OCI-LY3 (cell line): ENCODE measurements at regions not wholly inside any gene's neighbourhood (a gene's known extent, or its start where the extent isn't known, plus 50 kb on each side); places are given as distances from the start of the nearest gene placed in this dataset.

Experiments used
- EZH2phosphoT487 ChIP-seq: fragments of 200-600 bp; shearing (Covaris generic); IDR thresholded peaks from 2 replicates; pipeline ENCODE4 v1.6.1; 2018; ENCODE audit warnings: antibody characterized with exemption, mixed run types, low read depth
- TF ChIP-seq, protein P1 (sequence below): fragments of 200-600, 300-600 bp; sonication (generic); IDR thresholded peaks from 2 replicates; pipeline ENCODE4 v1.5.1; 2014; ENCODE audit warnings: antibody characterized with exemption, low read length, low read depth

DNA sequence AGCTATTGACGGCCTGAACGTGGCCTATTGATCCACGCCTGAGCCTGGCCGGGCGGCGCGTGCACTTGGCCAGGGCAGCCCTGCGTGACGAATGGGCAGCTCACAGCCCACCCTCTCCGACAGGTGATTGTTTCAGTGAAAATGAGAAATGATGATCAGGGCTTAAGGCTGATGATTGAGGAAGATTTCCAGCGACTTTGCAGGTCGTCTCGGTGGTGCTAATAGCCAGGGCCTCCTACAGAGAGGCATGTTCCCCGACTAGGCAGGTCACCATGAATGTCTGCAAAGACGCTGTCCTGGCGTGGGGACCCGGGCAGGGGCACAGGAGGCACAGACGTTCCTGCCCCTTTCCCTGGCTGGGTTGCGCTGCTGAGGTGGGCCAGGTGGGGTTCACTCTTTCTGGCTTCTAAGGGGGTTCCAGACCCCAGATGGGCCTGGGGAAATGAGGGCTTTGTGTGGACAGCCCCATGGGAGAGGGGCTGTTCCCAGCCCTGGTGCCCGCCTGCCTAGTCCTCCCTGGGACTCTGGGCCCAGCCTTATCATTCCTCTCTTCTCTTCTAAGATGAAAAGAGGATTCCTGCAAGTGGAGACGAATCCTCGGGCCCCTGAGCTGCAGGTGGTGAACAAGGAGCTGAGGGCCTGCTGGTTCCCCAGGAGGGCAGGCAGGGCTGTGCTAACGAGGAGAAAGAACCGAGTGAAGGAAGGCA lies 157.4 kb downstream of the KIF26A start:
- TF ChIP-seq, protein P1, sequence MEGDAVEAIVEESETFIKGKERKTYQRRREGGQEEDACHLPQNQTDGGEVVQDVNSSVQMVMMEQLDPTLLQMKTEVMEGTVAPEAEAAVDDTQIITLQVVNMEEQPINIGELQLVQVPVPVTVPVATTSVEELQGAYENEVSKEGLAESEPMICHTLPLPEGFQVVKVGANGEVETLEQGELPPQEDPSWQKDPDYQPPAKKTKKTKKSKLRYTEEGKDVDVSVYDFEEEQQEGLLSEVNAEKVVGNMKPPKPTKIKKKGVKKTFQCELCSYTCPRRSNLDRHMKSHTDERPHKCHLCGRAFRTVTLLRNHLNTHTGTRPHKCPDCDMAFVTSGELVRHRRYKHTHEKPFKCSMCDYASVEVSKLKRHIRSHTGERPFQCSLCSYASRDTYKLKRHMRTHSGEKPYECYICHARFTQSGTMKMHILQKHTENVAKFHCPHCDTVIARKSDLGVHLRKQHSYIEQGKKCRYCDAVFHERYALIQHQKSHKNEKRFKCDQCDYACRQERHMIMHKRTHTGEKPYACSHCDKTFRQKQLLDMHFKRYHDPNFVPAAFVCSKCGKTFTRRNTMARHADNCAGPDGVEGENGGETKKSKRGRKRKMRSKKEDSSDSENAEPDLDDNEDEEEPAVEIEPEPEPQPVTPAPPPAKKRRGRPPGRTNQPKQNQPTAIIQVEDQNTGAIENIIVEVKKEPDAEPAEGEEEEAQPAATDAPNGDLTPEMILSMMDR: no peak
- TF ChIP-seq EZH2phosphoT487: no peak
